ENCODE measurements at regions not wholly inside any gene's neighbourhood (a gene's known extent, or its start where the extent isn't known, plus 50 kb on each side); places are given as distances from the start of the nearest gene placed in this dataset.
A peak's percentile ranks its signal among the peaks of the same experiment; 100 is the strongest.
"Not testable (repeated sequence)": the region's sequence is repeated elsewhere in the genome, so short reads cannot be mapped to it uniquely, and the experiment has no call there.

DNA sequence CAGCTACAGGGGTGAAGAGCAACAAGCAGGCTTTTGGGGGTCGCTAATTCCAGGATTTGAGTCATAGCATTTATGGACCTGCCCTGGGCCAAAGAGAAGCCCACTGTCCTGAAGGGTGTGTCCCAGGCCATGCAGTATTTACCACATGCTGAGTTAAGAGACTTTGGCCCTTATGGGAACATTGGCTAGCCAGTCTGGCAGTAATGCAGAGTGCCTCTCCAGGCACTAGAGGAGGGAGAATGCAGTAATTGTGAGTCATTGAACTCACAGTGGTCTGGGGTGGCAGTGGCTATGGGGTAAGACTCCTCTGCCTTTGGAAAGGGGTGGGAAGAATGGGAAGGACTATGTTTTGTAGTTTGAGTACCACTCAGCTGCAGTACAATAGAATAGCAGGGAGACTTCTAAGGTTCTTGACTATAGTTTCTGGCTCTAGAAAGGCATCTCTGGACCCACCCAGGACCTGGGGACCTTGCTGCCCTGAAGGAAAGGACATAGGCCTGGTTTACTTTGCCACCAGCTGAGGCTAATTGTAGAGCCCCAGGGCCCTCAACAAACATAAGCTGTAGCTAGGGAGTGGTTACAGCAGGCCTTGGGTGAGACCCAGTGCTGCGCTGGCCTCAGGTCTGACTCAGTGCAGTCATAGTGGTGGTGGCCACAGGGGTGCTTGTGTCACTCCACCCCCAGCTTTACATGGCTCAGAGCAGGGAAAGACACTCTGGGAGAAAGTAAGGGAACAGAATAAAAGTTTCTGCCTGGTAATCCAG lies 520.9 kb downstream of the HTR1B start:
- DNase-seq: no peak

DNA sequence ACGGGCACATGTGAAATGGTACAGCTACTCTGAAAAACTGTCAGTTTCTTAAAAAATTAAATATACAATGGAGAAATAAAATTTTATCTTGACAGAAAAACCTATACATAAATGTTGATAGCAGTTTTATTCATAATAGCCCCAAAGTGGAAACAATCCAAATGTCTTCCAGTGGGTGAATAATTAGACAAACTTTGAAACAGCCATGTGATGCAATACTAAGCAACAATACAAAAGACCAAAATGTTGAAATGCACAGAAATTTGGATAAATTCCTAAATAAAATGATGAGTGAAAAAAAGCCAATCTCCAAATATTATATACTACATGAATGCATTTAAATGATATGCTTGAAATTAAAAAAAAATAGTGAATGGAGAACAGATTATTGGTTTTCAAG lies 523.1 kb downstream of the HTR1B start:
- no peak for DNase-seq

DNA sequence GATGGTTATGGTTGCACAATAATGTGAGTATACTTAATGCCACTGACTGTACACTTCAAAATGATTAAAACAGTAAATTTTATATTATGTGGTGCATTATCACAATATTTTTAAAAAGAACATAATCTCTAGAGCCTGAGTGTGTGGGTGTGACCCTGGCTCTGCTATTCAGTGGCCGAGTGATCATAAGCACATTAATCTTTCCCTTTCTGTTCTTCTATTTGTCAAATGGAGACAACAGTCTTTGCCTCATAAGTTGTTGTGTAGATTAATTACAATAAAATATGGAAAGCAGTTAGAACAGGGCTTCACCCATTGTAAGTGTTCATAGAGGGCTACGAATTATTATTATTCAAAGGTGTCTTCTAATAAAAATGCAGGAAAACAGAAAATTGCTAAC lies 548.6 kb downstream of the HTR1B start:
- DNase-seq: no peak

- not testable (repeated sequence) for DNase-seq
Measured at GRCh38 chr6:76905541-76905940, 557.8 kb downstream of the HTR1B start.

DNA sequence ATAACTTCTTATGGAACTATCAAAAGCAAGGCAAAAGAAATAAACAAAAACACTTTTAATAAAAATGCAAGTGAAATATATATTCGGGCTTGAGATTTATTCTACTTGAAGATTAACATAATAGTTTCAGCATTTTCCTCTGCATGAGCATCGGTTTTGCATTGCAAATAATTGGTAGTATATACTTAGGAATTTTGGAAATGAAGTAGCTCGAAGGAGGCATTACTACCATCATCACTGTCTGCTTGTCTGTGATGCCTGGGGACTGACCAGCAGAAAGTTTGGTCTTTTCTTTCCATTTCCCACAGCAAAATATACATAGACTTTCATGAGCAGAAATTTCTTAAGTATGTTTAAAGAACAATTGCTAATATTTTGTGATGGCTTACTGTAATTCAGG lies 570.7 kb downstream of the HTR1B start:
- DNase-seq: no peak

DNA sequence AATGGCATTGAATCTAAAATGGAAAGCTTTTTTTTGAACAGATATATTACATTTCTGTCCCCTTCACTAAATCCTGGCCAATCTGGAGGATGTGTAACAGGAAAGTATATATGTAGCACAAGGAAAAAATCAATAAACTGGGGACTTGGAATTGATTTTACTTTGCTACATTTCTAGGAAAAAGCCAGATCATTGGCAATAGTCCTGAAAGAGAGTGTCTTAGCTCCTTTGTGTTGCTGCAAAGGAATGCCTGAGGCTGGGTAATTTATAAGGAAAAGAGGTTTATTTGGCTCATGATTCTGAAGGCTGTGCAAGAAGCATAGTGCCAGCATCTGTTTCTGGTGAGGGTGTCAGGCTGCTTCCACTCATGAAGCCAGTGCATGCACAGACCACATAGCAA lies 574.9 kb downstream of the HTR1B start:
- DNase-seq: no peak

GRCh38 chr6:76886900-76887299 lies 576.4 kb downstream of the HTR1B start:
- DNase-seq: no peak

DNA sequence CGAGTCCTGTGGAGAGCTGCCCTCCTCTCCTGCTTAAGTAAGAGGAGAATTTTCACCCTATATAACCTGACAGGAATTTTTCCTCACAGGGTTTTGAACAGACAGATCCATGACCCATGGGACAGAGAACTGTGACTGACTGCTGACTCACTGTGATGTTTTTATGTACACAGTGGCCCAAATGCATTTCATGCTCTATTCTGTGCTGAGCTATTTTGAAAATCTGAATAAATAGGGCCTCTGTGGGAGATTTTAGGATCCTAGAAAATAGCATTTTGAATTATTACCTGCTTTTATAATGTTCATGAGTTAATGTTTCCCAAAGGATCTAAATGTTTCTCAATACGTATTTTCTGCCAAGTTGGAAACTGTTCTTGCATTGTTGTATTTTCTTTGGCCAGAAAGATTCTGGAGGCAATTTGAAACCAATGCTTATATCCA lies 577.4 kb downstream of the HTR1B start:
- DNase-seq: no peak

DNA sequence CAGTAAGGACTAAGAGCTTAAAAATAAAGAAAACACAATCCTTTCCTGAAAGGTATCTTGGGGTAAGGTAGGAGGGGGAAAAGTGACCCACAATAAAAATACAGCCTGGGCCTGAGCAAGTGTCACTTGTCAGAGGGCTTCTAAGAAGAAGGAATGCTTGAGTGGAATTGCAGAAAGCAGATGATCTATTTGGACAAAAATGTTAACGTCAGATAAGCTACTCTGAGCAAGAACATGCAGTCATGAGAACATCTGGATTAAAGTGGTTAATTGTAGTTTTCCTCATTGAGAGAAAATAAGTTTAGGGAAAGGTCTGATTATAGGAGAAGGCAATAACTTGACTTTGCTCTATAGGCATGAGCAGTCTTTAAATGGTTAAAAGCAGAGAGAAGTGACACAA lies 581.9 kb downstream of the HTR1B start:
- no peak for DNase-seq

DNA sequence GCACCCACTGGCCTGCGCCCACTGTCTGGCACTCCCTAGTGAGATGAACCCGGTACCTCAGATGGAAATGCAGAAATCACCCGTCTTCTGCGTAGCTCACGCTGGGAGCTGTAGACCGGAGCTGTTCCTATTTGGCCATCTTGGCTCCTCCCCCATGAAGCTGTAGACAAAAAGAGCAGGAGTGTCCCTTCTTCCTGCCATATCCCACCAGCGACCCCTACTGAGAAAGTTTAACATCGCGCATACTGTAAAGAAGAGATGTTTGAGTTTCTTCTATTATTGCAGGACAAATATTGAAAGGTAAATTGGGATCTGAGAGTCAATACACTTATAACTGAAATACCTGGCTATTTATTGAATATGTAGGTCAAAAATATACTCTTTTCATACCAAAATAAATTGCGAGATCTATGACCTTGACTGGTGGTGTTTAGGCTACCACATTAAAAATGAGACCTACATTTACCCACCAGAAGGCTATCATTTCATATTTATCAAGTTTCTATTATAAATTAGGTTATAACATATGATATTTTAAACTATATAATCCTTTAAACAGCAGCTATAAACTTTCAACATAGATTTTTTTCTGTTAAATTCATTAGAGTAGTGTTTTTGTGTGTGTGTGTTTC lies 586.3 kb downstream of the HTR1B start:
- DNase-seq: peak in 1 of 2 experiments; percentile 22

DNA sequence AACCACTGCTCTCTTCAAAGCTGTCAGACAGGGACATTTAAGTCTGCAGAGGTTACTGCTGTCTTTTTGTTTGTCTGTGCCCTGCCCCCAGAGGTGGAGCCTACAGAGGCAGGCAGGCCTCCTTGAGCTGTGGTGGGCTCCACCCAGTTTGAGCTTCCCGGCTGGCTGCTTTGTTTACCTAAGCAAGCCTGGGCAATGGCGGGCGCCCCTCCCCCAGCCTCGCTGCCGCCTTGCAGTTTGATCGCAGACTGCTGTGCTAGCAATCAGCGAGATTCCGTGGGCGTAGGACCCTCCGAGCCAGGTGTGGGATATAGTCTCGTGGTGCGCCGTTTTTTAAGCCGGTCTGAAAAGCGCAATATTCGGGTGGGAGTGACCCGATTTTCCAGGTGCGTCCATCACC lies 586.9 kb downstream of the HTR1B start:
- DNase-seq: not testable (repeated sequence)

DNA sequence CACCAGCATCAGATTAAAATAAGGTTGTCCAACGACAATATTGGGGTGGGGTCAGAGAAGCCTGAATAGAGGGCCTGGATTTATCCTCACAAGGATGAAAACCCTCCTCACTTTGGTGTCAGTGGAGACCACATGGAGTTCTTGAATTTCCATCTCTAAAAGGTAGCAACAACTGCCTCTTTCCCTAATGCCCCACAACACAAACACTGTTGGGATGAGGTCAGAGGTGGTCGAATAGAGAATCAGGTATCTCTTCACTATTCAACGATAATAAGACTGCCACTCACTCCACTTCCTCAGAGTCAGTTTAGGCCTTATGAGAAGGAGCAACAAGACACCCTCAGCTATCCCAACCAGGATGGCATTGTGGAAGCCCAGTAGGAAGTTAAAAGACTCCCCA lies 596.1 kb downstream of the HTR1B start:
- no peak for DNase-seq

GRCh38 chr6:76866091-76866915 lies 597.0 kb downstream of the HTR1B start:
- no peak for DNase-seq

GRCh38 chr6:76862936-76863335 lies 600.4 kb downstream of the HTR1B start:
- DNase-seq: no peak

GRCh38 chr6:76861403-76861802 lies 601.9 kb downstream of the HTR1B start:
- DNase-seq: peak; percentile 43 to 44

DNA sequence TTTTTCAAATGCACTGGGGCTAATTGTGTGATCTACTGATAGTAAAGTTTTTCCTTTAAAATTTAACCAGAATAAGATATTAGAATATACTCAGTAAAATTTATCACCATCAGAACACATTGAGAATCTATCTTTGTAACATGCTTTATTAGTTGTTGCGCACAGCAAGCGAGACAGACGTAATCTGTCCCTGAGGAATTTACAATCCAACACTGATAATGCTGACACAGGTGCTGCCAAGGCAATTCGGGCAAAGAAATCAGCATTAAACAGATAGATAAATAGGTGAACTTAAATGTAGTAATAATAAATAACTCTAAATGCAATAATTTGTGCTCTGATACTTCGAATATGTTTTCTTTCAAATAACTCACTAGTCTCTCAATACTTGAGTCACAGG lies 607.2 kb downstream of the HTR1B start:
- no peak for DNase-seq

DNA sequence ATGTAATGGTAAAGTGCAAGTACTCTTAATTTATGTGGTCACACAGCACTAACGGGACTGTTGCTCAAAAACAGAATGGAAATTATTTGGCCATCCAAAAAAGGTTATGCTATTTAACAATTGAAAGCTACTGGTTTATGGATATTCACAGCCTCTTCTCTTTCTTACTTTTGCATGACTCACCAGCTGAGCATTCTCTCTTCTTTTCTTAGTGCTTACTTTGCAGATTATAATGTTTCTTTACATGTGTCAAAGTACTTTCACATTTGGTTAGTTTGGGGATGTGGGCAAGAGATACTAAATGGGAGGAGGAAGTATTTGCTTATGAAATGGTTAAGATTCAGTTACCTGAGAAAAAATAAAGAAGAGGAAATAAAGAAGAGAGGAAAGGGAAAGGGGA lies 610.5 kb downstream of the HTR1B start:
- DNase-seq: no peak

- not testable (repeated sequence) for DNase-seq
Measured at GRCh38 chr6:76849274-76849970, 613.9 kb downstream of the HTR1B start.

GRCh38 chr6:76843054-76843822 lies 620.1 kb downstream of the HTR1B start:
- DNase-seq: no peak

GRCh38 chr6:76840865-76841264 lies 622.4 kb downstream of the HTR1B start:
- no peak for DNase-seq

GRCh38 chr6:76840041-76840745 lies 623.1 kb downstream of the HTR1B start:
- no peak for DNase-seq

DNA sequence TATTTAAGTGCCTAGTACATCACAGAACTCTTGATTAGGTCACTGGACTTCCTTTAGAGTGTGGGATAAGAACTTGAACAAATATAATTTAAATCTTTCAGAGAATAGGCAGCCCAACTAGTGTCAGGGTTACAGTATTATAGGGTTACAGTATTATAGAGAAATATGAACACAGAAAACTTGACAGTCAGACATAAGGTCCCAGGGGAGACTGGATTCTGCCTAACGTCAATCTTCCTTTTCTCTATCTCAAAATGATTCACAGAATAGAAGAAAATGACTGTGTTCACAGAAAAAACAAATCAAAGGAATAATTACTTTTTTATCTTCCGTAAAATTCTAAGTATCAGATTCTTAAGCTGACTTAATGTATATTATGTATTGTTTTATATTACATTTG lies 623.8 kb downstream of the HTR1B start:
- no peak for DNase-seq

Data from AML-193 (cell line).